Mesothelial cell of epicardium (in vitro differentiated cells): ENCODE measurements at regions not wholly inside any gene's neighbourhood (a gene's known extent, or its start where the extent isn't known, plus 50 kb on each side); places are given as distances from the start of the nearest gene placed in this dataset.

ENCODE experiments used
- DNase-seq, 2 experiments: peaks; one replicate each; pipeline ENCODE4 v3.0.0; 2021; ENCODE audit warnings: low spot score in 2 of 2; ENCODE audit not compliant: unreplicated experiment in 2 of 2
- H3K27ac Mint-ChIP-seq: 2 replicates; pipeline ENCODE4 v1.8.0; 2021; ENCODE audit warnings: mixed read lengths
- H3K27me3 Mint-ChIP-seq: 2 replicates; pipeline ENCODE4 v1.8.0; 2021; ENCODE audit warnings: low read depth, mixed read lengths
- H3K36me3 Mint-ChIP-seq: 2 replicates; pipeline ENCODE4 v1.8.0; 2021; ENCODE audit warnings: mixed read lengths
- H3K4me1 Mint-ChIP-seq: 2 replicates; pipeline ENCODE4 v1.8.0; 2021; ENCODE audit warnings: mixed read lengths
- H3K4me3 Mint-ChIP-seq: 2 replicates; pipeline ENCODE4 v1.8.0; 2021; ENCODE audit warnings: mild to moderate bottlenecking, moderate library complexity, mixed read lengths
- H3K9me3 Mint-ChIP-seq: 2 replicates; pipeline ENCODE4 v1.8.0; 2021; ENCODE audit warnings: mixed read lengths
- TF ChIP-seq, protein P1 (sequence below): fragments of 200-600 bp; sonication (generic); IDR thresholded peaks from one replicate; pipeline ENCODE4 v1.5.0; 2021; ENCODE audit warnings: antibody characterized with exemption; ENCODE audit not compliant: unreplicated experiment

DNA sequence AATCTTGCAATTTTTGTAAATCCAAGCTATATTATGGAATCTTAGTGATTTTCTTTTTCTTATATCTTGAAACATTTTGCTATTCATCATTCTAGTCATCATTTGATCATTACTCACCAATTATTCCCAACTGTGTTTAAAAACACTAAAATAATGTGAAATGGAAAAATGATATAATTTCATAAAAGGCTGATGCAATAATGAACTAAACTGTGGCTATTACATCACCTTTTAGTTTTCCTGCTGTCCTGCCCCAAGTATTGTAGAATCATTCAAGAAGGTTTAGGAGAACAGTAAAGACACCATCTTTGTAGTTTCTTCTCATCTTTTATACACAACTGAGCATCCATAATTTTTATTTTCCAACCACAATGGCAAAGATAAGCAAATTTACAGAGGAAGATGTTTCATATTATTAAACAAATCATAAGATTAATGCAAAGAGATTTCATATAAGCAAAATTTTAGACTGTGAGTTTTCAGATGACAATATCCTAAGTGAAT lies 431.0 kb upstream of the SLC30A5 start:
- no peak overlapping the region for H3K27ac Mint-ChIP-seq

DNA sequence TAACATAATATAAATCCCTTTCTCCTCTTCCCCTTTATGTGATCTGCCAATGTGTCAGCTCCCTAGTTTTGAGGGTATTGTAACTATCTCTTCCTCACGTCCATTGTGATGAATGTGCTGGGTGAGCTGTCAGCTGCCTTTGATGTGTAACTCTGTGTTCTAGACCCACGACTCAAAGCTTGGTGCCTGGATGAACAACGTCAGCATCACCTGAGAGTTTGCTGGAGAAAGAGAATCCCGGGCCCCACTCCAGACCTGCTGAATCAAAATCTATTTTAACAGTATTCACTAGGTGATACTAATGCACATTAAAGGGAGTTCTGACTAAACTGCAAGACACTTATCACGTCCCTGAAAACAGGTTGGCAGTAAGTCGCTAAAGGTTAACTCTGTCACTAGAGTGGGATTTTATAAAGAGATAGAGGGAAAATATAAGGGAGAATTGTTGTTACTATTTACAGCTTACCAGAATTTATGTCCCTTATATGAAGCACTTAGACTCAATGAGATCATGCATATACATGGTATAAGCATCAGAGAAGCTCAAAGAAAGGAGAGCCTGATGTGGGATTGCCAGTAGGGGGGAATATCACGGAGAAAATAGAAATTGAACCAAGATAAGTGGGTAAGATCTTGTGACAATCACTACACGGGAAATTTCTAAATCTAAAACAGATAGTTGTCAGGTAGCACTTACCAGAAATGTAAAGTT lies 423.8 kb upstream of the SLC30A5 start:
- no peak overlapping the region for H3K27ac Mint-ChIP-seq
- no peak for DNase-seq
- no peaks in the 10 kb centered on the region for H3K36me3 Mint-ChIP-seq
- no peaks in the 10 kb centered on the region for H3K9me3 Mint-ChIP-seq
- peaks cover 30% of the 10 kb centered on the region for H3K4me1 Mint-ChIP-seq
- H3K27me3 Mint-ChIP-seq, result no peaks in the 10 kb centered on the region
- TF ChIP-seq, protein P1, sequence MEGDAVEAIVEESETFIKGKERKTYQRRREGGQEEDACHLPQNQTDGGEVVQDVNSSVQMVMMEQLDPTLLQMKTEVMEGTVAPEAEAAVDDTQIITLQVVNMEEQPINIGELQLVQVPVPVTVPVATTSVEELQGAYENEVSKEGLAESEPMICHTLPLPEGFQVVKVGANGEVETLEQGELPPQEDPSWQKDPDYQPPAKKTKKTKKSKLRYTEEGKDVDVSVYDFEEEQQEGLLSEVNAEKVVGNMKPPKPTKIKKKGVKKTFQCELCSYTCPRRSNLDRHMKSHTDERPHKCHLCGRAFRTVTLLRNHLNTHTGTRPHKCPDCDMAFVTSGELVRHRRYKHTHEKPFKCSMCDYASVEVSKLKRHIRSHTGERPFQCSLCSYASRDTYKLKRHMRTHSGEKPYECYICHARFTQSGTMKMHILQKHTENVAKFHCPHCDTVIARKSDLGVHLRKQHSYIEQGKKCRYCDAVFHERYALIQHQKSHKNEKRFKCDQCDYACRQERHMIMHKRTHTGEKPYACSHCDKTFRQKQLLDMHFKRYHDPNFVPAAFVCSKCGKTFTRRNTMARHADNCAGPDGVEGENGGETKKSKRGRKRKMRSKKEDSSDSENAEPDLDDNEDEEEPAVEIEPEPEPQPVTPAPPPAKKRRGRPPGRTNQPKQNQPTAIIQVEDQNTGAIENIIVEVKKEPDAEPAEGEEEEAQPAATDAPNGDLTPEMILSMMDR, result no peak
- no peak overlapping the region for H3K4me3 Mint-ChIP-seq

More for the DNA sequence above, 431.0 kb upstream of the SLC30A5 start:
- no peaks in the 10 kb centered on the region for H3K9me3 Mint-ChIP-seq
- H3K36me3 Mint-ChIP-seq, result no peaks in the 10 kb centered on the region
- TF ChIP-seq, protein P1, result no peak
- DNase-seq, result no peak
- H3K4me3 Mint-ChIP-seq, result no peak overlapping the region
- H3K27me3 Mint-ChIP-seq, result no peaks in the 10 kb centered on the region
- H3K4me1 Mint-ChIP-seq, result peaks cover 12% of the 10 kb centered on the region

DNA sequence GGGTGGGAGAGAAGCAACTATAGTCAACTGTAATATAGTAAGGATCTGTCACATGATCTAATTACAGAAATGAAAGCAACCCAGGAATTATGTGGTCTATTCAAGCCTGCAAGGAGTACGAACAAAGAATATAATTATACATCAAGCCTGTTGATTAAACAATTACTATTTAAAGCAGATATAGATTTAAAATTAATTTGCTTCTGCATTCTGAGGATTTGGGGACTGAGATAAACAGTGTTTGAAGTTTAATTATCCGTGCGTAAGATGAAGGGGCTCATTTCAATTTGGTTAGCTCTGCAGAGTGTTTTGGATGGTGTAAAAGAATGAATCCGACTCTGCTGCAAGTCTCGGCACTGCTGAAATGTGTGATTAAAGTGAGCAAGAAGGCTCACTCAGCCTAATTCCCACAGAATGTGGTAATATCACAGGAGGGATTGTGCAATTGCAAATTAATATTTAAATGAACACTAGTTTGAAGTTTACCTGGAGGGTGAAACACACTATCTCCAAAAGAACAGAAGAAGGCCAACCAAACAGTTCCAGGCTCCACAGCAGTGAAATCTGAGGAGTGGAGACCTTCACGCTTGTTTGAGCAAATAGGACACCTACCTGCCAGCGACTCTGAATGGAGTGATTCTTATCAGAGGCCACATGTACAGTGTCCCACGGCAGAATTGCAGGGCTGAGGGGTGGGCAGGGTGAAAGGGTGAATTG lies 420.6 kb upstream of the SLC30A5 start:
- Mint-ChIP-seq H3K27me3 (no peaks in the 10 kb centered on the region), H3K4me1 (peaks cover 30% of the 10 kb centered on the region), H3K9me3 (no peaks in the 10 kb centered on the region), H3K4me3 (no peak overlapping the region), H3K36me3 (no peaks in the 10 kb centered on the region), H3K27ac (peak overlapping the region; percentile 64)
- TF ChIP-seq, protein P1, result no peak
- DNase-seq, result no peak

DNA sequence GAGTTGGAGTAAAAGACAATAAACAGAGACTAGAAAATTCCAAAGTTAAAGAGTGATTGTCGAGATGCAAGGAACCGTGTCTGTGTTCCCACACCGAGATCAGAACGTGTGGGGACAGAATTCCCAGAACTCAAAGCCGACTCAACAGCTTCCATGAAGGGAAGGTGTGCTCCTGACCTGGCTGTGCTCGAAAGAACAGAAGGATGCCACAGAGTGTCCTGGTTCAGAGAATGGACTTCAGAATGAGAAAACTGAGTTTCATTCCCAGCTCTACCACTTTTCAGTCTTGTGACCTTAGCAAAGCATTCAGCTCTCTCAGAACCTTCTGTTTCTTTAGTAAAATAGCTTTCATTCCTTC lies 420.0 kb upstream of the SLC30A5 start:
- no peak for DNase-seq
- Mint-ChIP-seq H3K9me3 (no peaks in the 10 kb centered on the region), H3K27me3 (no peaks in the 10 kb centered on the region), H3K27ac (peak overlapping the region; percentile 64), H3K36me3 (no peaks in the 10 kb centered on the region), H3K4me1 (peaks cover 30% of the 10 kb centered on the region), H3K4me3 (no peak overlapping the region)
- TF ChIP-seq, protein P1, result no peak

DNA sequence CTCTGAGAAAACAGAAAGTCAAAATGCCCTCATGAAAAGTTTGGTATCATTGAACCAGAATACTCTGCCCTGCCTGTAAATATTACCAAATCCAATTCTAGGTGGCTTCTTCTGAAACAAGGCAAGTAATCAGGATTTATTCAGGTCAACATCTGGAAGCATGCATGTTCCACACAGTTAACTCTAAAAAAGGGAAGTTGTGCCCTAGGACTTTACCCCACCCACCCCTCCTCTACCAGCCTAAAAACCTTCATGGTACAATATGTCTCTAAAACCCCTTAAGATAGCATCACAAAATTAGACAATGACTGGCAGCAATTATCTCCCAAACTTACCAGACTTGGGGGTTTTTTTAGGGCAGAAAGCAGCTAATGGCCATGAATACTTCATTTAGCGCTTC lies 414.8 kb upstream of the SLC30A5 start:
- Mint-ChIP-seq H3K27ac (no peak overlapping the region), H3K27me3 (no peaks in the 10 kb centered on the region), H3K36me3 (no peaks in the 10 kb centered on the region), H3K4me3 (no peak overlapping the region), H3K4me1 (peaks cover 17% of the 10 kb centered on the region), H3K9me3 (peaks cover 3% of the 10 kb centered on the region)
- no peak for DNase-seq
- TF ChIP-seq, protein P1, result no peak
